Liver (tissue), 8 donors: ENCODE measurements at regions not wholly inside any gene's neighbourhood (a gene's known extent, or its start where the extent isn't known, plus 50 kb on each side); places are given as distances from the start of the nearest gene placed in this dataset.

Experiments
- DNase-seq: peaks from one replicate; pipeline ENCODE4 v3.0.0-alpha.2; 2017; ENCODE audit warnings: low spot score
- H3K27ac ChIP-seq, 2 donors: one replicate each; pipeline ENCODE4 v1.7.0; 2013; ENCODE audit warnings: inconsistent platforms in 2 of 2, low read length in 2 of 2, control low read depth in 1 of 2, low read depth in 1 of 2, mild to moderate bottlenecking in 1 of 2
- H3K27me3 ChIP-seq, 4 donors: one replicate each; pipeline versions ENCODE4 v1.6.1 to v1.7.0; 2013; ENCODE audit warnings: low read length in 3 of 4, inconsistent platforms in 1 of 4, mild to moderate bottlenecking in 1 of 4, moderate library complexity in 1 of 4; ENCODE audit not compliant: control insufficient read depth in 4 of 4, insufficient read depth in 4 of 4
- H3K36me3 ChIP-seq, 4 donors: one replicate each; pipeline versions ENCODE4 v1.6.1 to v1.7.0; 2013; ENCODE audit warnings: low read length in 3 of 4, mild to moderate bottlenecking in 3 of 4, low read depth in 1 of 4, moderate library complexity in 1 of 4; ENCODE audit not compliant: control insufficient read depth in 4 of 4, insufficient read depth in 3 of 4
- H3K4me1 ChIP-seq, 4 donors: one replicate each; pipeline versions ENCODE4 v1.6.1 to v1.7.0; 2013; ENCODE audit warnings: low read length in 3 of 4, mild to moderate bottlenecking in 3 of 4, moderate library complexity in 1 of 4; ENCODE audit not compliant: control insufficient read depth in 4 of 4, insufficient read depth in 4 of 4
- H3K4me3 ChIP-seq, 3 donors: one replicate each; pipeline versions ENCODE4 v1.6.1 to v1.7.0; 2013; ENCODE audit warnings: low read length in 3 of 3, control low read depth in 1 of 3, low read depth in 1 of 3, mild to moderate bottlenecking in 1 of 3
- H3K9ac ChIP-seq, 2 donors: one replicate each; pipeline ENCODE4 v1.7.0; 2013; ENCODE audit warnings: low read length in 2 of 2, mild to moderate bottlenecking in 2 of 2, moderate library complexity in 2 of 2, control low read depth in 1 of 2, low read depth in 1 of 2
- H3K9me3 ChIP-seq, 4 donors: one replicate each; pipeline versions ENCODE4 v1.6.1 to v1.7.0; 2013; ENCODE audit warnings: low read length in 3 of 4; ENCODE audit not compliant: control insufficient read depth in 4 of 4
- EGR1 ChIP-seq, 2 donors: IDR thresholded peaks; 2 replicates each; pipeline ENCODE4 v1.6.1; 2016 to 2018; ENCODE audit warnings: antibody characterized with exemption in 2 of 2, low read depth in 2 of 2
- FOXA1 ChIP-seq: IDR thresholded peaks from 2 replicates; pipeline ENCODE4 v1.6.1; 2016; ENCODE audit warnings: antibody characterized with exemption
- FOXA2 ChIP-seq: IDR thresholded peaks from 2 replicates; pipeline ENCODE4 v1.6.1; 2016; ENCODE audit warnings: antibody characterized with exemption
- GABPA ChIP-seq, 2 donors: IDR thresholded peaks in 1 of 2; conservative IDR thresholded peaks in 1 of 2; 2 replicates each; pipeline ENCODE4 v1.6.1; 2016; ENCODE audit warnings: antibody characterized with exemption in 2 of 2, mild to moderate bottlenecking in 1 of 2, moderate library complexity in 1 of 2
- HNF4A ChIP-seq, 2 donors: conservative IDR thresholded peaks; 2 replicates each; pipeline ENCODE4 v1.6.1; 2016; ENCODE audit warnings: antibody characterized with exemption in 2 of 2, mild to moderate bottlenecking in 2 of 2
- HNF4G ChIP-seq: IDR thresholded peaks from 2 replicates; pipeline ENCODE4 v1.6.1; 2016; ENCODE audit warnings: antibody characterized with exemption
- JUND ChIP-seq, 2 donors: IDR thresholded peaks; 2 replicates each; pipeline ENCODE4 v1.6.1; 2016; ENCODE audit warnings: antibody characterized with exemption in 2 of 2
- NR2F2 ChIP-seq: IDR thresholded peaks from 2 replicates; pipeline ENCODE4 v1.6.1; 2016; ENCODE audit warnings: antibody characterized with exemption
- RAD21 ChIP-seq, 2 donors: IDR thresholded peaks; 2 replicates each; pipeline ENCODE4 v1.6.1; 2016; ENCODE audit warnings: antibody characterized with exemption in 2 of 2, mild to moderate bottlenecking in 2 of 2
- RXRA ChIP-seq, 2 donors: IDR thresholded peaks; 2 replicates each; pipeline ENCODE4 v1.6.1; 2017 to 2018; ENCODE audit warnings: antibody characterized with exemption in 2 of 2, mild to moderate bottlenecking in 1 of 2
- SP1 ChIP-seq: IDR thresholded peaks from 2 replicates; pipeline ENCODE4 v1.6.1; 2018; ENCODE audit warnings: antibody characterized with exemption, mild to moderate bottlenecking
- TAF1 ChIP-seq: conservative IDR thresholded peaks from 2 replicates; pipeline ENCODE4 v1.6.1; 2016; ENCODE audit warnings: antibody characterized with exemption, mild to moderate bottlenecking
- WGBS: extraction: QIAGEN DNeasy Blood & Tissue Kit; methylation state at CpG from one replicate; pipeline ENCODE4 v1.1.7; 2013; 5-methylcytosine and 5-hydroxymethylcytosine counted together
- TF ChIP-seq, protein P1 (sequence below): fragments of 150-350 bp; IDR thresholded peaks from 2 replicates; pipeline ENCODE4 v1.5.1; 2017; ENCODE audit warnings: improper control_type of control experiment, low read depth, low read length; ENCODE audit not compliant: missing input control
- TF ChIP-seq, protein P2 (sequence below): IDR thresholded peaks from 2 replicates; pipeline ENCODE4 v1.6.1; 2016; ENCODE audit warnings: antibody characterized with exemption, mild to moderate bottlenecking
- TF ChIP-seq, protein P3 (sequence below): IDR thresholded peaks from 2 replicates; pipeline ENCODE4 v1.6.1; 2016; ENCODE audit warnings: antibody characterized with exemption
- TF ChIP-seq, protein P4 (sequence below): IDR thresholded peaks from 2 replicates; pipeline ENCODE4 v1.6.1; 2016; ENCODE audit warnings: antibody characterized with exemption
- donor health status: healthy.
- donor health status: healthy.
- donor health status: healthy.
- donor health status: healthy.
- donor health status: healthy.

DNA sequence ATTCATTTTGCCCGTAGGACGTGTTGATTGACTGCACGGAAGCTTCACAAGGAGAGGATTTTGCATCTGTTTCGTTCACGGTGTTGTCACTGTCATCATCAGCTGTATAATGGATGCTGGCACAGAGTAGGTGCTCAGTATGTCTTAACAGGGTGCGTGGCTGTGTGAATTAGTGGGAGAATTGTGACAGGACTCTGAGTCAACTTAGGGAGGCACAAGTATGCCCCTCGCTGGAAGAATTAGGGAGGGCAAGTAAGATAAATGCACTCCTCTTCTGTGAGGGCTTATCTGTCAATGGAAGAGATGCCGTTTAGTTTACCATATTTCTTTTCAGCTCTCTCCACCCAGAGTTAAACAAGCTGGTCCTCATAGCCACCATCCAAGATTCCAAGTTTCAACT lies 107.2 kb downstream of the TRIML1 start:
- Histone ChIP-seq H3K36me3 (no peaks in the 10 kb centered on the region), H3K27me3 (peaks cover 0 to 2% (median 0%) of the 10 kb centered on the region in 4 donors), H3K9ac (no peak overlapping the region), H3K9me3 (no peaks in the 10 kb centered on the region), H3K4me1 (no peaks in the 10 kb centered on the region), H3K4me3 (no peak overlapping the region), H3K27ac (no peak overlapping the region)
- 51% methylated on average over 8 of the region's 8 CpGs for WGBS
- TF ChIP-seq HNF4A (conservative IDR thresholded peaks at IDR 0.05) (no peak), TAF1 (no peak), EGR1 (IDR thresholded peaks at IDR 0.05; ENCODE audit: low read depth in 2 of 2) (no peak), FOXA2 (no peak), JUND (IDR thresholded peaks at IDR 0.05) (no peak), HNF4G (no peak), GABPA (IDR thresholded peaks at IDR 0.05 in 1 of 2, conservative IDR thresholded peaks at IDR 0.05 in 1 of 2) (no peak)
- TF ChIP-seq, protein P1, sequence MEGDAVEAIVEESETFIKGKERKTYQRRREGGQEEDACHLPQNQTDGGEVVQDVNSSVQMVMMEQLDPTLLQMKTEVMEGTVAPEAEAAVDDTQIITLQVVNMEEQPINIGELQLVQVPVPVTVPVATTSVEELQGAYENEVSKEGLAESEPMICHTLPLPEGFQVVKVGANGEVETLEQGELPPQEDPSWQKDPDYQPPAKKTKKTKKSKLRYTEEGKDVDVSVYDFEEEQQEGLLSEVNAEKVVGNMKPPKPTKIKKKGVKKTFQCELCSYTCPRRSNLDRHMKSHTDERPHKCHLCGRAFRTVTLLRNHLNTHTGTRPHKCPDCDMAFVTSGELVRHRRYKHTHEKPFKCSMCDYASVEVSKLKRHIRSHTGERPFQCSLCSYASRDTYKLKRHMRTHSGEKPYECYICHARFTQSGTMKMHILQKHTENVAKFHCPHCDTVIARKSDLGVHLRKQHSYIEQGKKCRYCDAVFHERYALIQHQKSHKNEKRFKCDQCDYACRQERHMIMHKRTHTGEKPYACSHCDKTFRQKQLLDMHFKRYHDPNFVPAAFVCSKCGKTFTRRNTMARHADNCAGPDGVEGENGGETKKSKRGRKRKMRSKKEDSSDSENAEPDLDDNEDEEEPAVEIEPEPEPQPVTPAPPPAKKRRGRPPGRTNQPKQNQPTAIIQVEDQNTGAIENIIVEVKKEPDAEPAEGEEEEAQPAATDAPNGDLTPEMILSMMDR = no peak
- TF ChIP-seq, protein P2, sequence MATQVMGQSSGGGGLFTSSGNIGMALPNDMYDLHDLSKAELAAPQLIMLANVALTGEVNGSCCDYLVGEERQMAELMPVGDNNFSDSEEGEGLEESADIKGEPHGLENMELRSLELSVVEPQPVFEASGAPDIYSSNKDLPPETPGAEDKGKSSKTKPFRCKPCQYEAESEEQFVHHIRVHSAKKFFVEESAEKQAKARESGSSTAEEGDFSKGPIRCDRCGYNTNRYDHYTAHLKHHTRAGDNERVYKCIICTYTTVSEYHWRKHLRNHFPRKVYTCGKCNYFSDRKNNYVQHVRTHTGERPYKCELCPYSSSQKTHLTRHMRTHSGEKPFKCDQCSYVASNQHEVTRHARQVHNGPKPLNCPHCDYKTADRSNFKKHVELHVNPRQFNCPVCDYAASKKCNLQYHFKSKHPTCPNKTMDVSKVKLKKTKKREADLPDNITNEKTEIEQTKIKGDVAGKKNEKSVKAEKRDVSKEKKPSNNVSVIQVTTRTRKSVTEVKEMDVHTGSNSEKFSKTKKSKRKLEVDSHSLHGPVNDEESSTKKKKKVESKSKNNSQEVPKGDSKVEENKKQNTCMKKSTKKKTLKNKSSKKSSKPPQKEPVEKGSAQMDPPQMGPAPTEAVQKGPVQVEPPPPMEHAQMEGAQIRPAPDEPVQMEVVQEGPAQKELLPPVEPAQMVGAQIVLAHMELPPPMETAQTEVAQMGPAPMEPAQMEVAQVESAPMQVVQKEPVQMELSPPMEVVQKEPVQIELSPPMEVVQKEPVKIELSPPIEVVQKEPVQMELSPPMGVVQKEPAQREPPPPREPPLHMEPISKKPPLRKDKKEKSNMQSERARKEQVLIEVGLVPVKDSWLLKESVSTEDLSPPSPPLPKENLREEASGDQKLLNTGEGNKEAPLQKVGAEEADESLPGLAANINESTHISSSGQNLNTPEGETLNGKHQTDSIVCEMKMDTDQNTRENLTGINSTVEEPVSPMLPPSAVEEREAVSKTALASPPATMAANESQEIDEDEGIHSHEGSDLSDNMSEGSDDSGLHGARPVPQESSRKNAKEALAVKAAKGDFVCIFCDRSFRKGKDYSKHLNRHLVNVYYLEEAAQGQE = no peak
- TF ChIP-seq, protein P3, sequence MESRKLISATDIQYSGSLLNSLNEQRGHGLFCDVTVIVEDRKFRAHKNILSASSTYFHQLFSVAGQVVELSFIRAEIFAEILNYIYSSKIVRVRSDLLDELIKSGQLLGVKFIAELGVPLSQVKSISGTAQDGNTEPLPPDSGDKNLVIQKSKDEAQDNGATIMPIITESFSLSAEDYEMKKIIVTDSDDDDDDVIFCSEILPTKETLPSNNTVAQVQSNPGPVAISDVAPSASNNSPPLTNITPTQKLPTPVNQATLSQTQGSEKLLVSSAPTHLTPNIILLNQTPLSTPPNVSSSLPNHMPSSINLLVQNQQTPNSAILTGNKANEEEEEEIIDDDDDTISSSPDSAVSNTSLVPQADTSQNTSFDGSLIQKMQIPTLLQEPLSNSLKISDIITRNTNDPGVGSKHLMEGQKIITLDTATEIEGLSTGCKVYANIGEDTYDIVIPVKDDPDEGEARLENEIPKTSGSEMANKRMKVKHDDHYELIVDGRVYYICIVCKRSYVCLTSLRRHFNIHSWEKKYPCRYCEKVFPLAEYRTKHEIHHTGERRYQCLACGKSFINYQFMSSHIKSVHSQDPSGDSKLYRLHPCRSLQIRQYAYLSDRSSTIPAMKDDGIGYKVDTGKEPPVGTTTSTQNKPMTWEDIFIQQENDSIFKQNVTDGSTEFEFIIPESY = no peak
- DNase-seq = no peak

DNA sequence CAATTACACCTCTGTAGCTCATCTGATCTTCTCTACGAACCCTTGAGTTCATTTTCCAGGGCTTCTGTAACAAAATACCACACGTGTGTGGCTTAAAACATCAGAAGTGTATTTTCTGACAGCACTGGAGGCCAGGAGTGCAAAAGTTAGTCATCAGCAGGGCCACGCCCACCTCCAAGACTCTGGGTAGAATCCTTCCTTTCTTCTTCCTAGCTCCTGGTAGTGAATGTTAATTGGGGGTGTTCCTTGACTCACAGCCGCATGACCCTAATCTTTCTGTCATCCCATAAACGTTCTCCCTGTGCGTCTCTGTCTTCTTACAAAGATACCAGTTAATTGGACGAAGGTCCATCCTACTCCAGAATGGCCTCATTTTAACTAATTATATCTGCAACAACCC lies 115.0 kb downstream of the TRIML1 start:
- H3K4me1 ChIP-seq = no peaks in the 10 kb centered on the region
- no peak for DNase-seq
- H3K4me3 ChIP-seq = no peak overlapping the region
- no peak overlapping the region for H3K9ac ChIP-seq
- TF ChIP-seq SP1 (no peak), HNF4A (conservative IDR thresholded peaks at IDR 0.05) (no peak), EGR1 (IDR thresholded peaks at IDR 0.05; ENCODE audit: low read depth in 2 of 2) (no peak), GABPA (IDR thresholded peaks at IDR 0.05 in 1 of 2, conservative IDR thresholded peaks at IDR 0.05 in 1 of 2) (no peak), TAF1 (no peak), RXRA (IDR thresholded peaks at IDR 0.05) (no peak), RAD21 (IDR thresholded peaks at IDR 0.05) (no peak), JUND (IDR thresholded peaks at IDR 0.05) (no peak), FOXA2 (no peak), FOXA1 (no peak), NR2F2 (no peak), HNF4G (no peak)
- TF ChIP-seq, protein P3 = no peak
- TF ChIP-seq, protein P4, sequence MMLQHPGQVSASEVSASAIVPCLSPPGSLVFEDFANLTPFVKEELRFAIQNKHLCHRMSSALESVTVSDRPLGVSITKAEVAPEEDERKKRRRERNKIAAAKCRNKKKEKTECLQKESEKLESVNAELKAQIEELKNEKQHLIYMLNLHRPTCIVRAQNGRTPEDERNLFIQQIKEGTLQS = no peak
- H3K27me3 ChIP-seq = no peaks in the 10 kb centered on the region
- no peaks in the 10 kb centered on the region for H3K9me3 ChIP-seq
- WGBS = 68% methylated on average over 7 of the region's 7 CpGs
- no peak overlapping the region for H3K27ac ChIP-seq
- H3K36me3 ChIP-seq = no peaks in the 10 kb centered on the region
